SIG-M5 (cell line): ENCODE measurements at regions not wholly inside any gene's neighbourhood (a gene's known extent, or its start where the extent isn't known, plus 50 kb on each side); places are given as distances from the start of the nearest gene placed in this dataset.
"Not testable (repeated sequence)": the region's sequence is repeated elsewhere in the genome, so short reads cannot be mapped to it uniquely, and the experiment has no call there.

ENCODE experiments used
- DNase-seq: peaks from one replicate; lab custom pipeline; 2025; lab: John Stamatoyannopoulos, UW

- DNase-seq, result no peak
Observed at GRCh38 chr2:12543978-12544558, 172.7 kb upstream of the TRIB2 start.

- DNase-seq, result no peak
Observed at GRCh38 chr2:12547566-12548170, 169.1 kb upstream of the TRIB2 start.

- no peak for DNase-seq
Observed at GRCh38 chr2:12548906-12549305, 167.8 kb upstream of the TRIB2 start.

- no peak for DNase-seq
Observed at GRCh38 chr2:12549641-12550040, 167.1 kb upstream of the TRIB2 start.

- DNase-seq, result no peak
Observed at GRCh38 chr2:12552092-12552491, 164.6 kb upstream of the TRIB2 start.

- DNase-seq, result no peak
Observed at GRCh38 chr2:12554224-12555011, 162.3 kb upstream of the TRIB2 start.

- no peak for DNase-seq
Observed at GRCh38 chr2:12555012-12555645, 161.6 kb upstream of the TRIB2 start.

GRCh38 chr2:12556762-12557161 lies 160.0 kb upstream of the TRIB2 start:
- no peak for DNase-seq

GRCh38 chr2:12557688-12558087 lies 159.0 kb upstream of the TRIB2 start:
- no peak for DNase-seq

- no peak for DNase-seq
Observed at GRCh38 chr2:12558519-12558918, 158.2 kb upstream of the TRIB2 start.

GRCh38 chr2:12560618-12561017 lies 156.1 kb upstream of the TRIB2 start:
- no peak for DNase-seq

- no peak for DNase-seq
Observed at GRCh38 chr2:12567411-12567810, 149.3 kb upstream of the TRIB2 start.

GRCh38 chr2:12569510-12569909 lies 147.2 kb upstream of the TRIB2 start:
- DNase-seq, result not testable (repeated sequence)

- not testable (repeated sequence) for DNase-seq
Observed at GRCh38 chr2:12569929-12570328, 146.8 kb upstream of the TRIB2 start.

- DNase-seq, result no peak
Observed at GRCh38 chr2:12577091-12577490, 139.6 kb upstream of the TRIB2 start.

GRCh38 chr2:12577567-12578253 lies 139.0 kb upstream of the TRIB2 start:
- no peak for DNase-seq

- no peak for DNase-seq
Observed at GRCh38 chr2:12579018-12579417, 137.7 kb upstream of the TRIB2 start.

- DNase-seq, result no peak
Observed at GRCh38 chr2:12584338-12584737, 132.4 kb upstream of the TRIB2 start.

GRCh38 chr2:12585784-12586183 lies 131.0 kb upstream of the TRIB2 start:
- no peak for DNase-seq

- DNase-seq, result no peak
Observed at GRCh38 chr2:12587228-12587627, 129.5 kb upstream of the TRIB2 start.

GRCh38 chr2:12587729-12588522 lies 128.8 kb upstream of the TRIB2 start:
- peak; percentile 93 for DNase-seq
